ENCODE measurements at regions not wholly inside any gene's neighbourhood (a gene's known extent, or its start where the extent isn't known, plus 50 kb on each side); places are given as distances from the start of the nearest gene placed in this dataset.

- H3K9me3 ChIP-seq: peaks cover 0 to 9% (median 0%) of the 10 kb centered on the region in 4 donors
- no peaks in the 10 kb centered on the region for H3K4me1 ChIP-seq
- no peak overlapping the region for H3K27ac ChIP-seq
- intact Hi-C loops (cut with DNase I; ENCODE audit: low total_unique reads): no loop called here
- H3K27me3 ChIP-seq: no peaks in the 10 kb centered on the region
- no peaks in the 10 kb centered on the region for H3K36me3 ChIP-seq
- no peak overlapping the region for H3K4me3 ChIP-seq
- DNase-seq: no peak
- TF ChIP-seq CTCF (IDR thresholded peaks at IDR 0.05) (no peak), POLR2AphosphoS5 (IDR thresholded peaks at IDR 0.05) (no peak), POLR2A (IDR thresholded peaks at IDR 0.05) (no peak), EP300 (IDR thresholded peaks at IDR 0.05) (no peak)
- 37 to 56% (median 40%) methylated on average over 3 of the region's 3 CpGs for WGBS, 5 donors
These were observed 231.5 kb upstream of the DIAPH2 start for GRCh38 chrX:96453139-96453538.

GRCh38 chrX:96455078-96455477 lies 229.6 kb upstream of the DIAPH2 start:
- Histone ChIP-seq H3K36me3 (no peaks in the 10 kb centered on the region), H3K27me3 (no peaks in the 10 kb centered on the region), H3K4me1 (no peaks in the 10 kb centered on the region), H3K4me3 (no peak overlapping the region), H3K9me3 (peaks cover 0 to 9% (median 0%) of the 10 kb centered on the region in 4 donors), H3K27ac (no peak overlapping the region)
- intact Hi-C loops (cut with DNase I; ENCODE audit: low total_unique reads): no loop called here
- DNase-seq: no peak
- TF ChIP-seq CTCF (IDR thresholded peaks at IDR 0.05) (no peak), POLR2A (IDR thresholded peaks at IDR 0.05) (no peak), EP300 (IDR thresholded peaks at IDR 0.05) (no peak), POLR2AphosphoS5 (IDR thresholded peaks at IDR 0.05) (no peak)
- 84 to 93% (median 90%) methylated on average over 3 of the region's 3 CpGs for WGBS, 5 donors

GRCh38 chrX:96464880-96465558 lies 219.6 kb upstream of the DIAPH2 start:
- intact Hi-C loops (cut with DNase I; ENCODE audit: low total_unique reads): no loop called here
- H3K36me3 ChIP-seq: no peaks in the 10 kb centered on the region
- 81 to 95% (median 88%) methylated on average over 6 to 16 of the region's 16 CpGs for WGBS, 5 donors
- no peaks in the 10 kb centered on the region for H3K4me1 ChIP-seq
- no peaks in the 10 kb centered on the region for H3K9me3 ChIP-seq
- no peak for DNase-seq
- H3K27ac ChIP-seq: no peak overlapping the region
- no peak for TF ChIP-seq EP300 (IDR thresholded peaks at IDR 0.05)
- TF ChIP-seq CTCF (IDR thresholded peaks at IDR 0.05): no peak
- TF ChIP-seq POLR2AphosphoS5 (IDR thresholded peaks at IDR 0.05): no peak
- TF ChIP-seq POLR2A (IDR thresholded peaks at IDR 0.05): no peak
- no peak overlapping the region for H3K4me3 ChIP-seq
- H3K27me3 ChIP-seq: no peaks in the 10 kb centered on the region

- 27 to 40% (median 34%) methylated on average over 4 of the region's 4 CpGs for WGBS, 5 donors
- Histone ChIP-seq H3K27ac (no peak overlapping the region), H3K36me3 (no peaks in the 10 kb centered on the region), H3K27me3 (no peaks in the 10 kb centered on the region), H3K4me3 (no peak overlapping the region), H3K4me1 (no peaks in the 10 kb centered on the region), H3K9me3 (no peaks in the 10 kb centered on the region)
- DNase-seq: peak in 1 of 2 donors; percentile 21
- TF ChIP-seq POLR2AphosphoS5 (IDR thresholded peaks at IDR 0.05): peak in 1 of 3 donors; percentile 31
- no peak for TF ChIP-seq POLR2A (IDR thresholded peaks at IDR 0.05)
- intact Hi-C loops (cut with DNase I; ENCODE audit: low total_unique reads): no loop called here
These were observed 210.5 kb upstream of the DIAPH2 start for GRCh38 chrX:96474029-96474740.

GRCh38 chrX:96474741-96475125 lies 209.9 kb upstream of the DIAPH2 start:
- no peaks in the 10 kb centered on the region for H3K4me1 ChIP-seq
- TF ChIP-seq POLR2AphosphoS5 (IDR thresholded peaks at IDR 0.05) (no peak), EP300 (IDR thresholded peaks at IDR 0.05) (no peak), POLR2A (IDR thresholded peaks at IDR 0.05) (no peak), CTCF (IDR thresholded peaks at IDR 0.05) (no peak)
- H3K27ac ChIP-seq: no peak overlapping the region
- no peaks in the 10 kb centered on the region for H3K36me3 ChIP-seq
- no peak overlapping the region for H3K4me3 ChIP-seq
- intact Hi-C loops (cut with DNase I; ENCODE audit: low total_unique reads): no loop called here
- no peak for DNase-seq
- H3K27me3 ChIP-seq: no peaks in the 10 kb centered on the region
- no peaks in the 10 kb centered on the region for H3K9me3 ChIP-seq
- 88 to 100% (median 96%) methylated on average over 1 of the region's 1 CpG for WGBS, 5 donors
